Peyer's patch (tissue), 4 donors: ENCODE measurements at regions not wholly inside any gene's neighbourhood (a gene's known extent, or its start where the extent isn't known, plus 50 kb on each side); places are given as distances from the start of the nearest gene placed in this dataset.

Source experiments
- DNase-seq, 3 donors: peaks; one replicate each; pipeline ENCODE4 v3.0.0-alpha.2; 2017 to 2019
- H3K27ac ChIP-seq, 4 donors: fragments of 200-600 bp; sonication (generic); one replicate each; pipeline ENCODE4 v1.5.1; 2016 to 2019
- H3K27me3 ChIP-seq, 2 donors: fragments of 200-600 bp; sonication (generic); one replicate each; pipeline ENCODE4 v1.5.1; 2019
- H3K36me3 ChIP-seq, 3 donors: fragments of 200-600 bp; sonication (generic); one replicate each; pipeline ENCODE4 v1.5.1; 2016 to 2019
- H3K4me1 ChIP-seq, 4 donors: fragments of 200-600 bp; sonication (generic); one replicate each; pipeline ENCODE4 v1.5.1; 2016 to 2019
- H3K4me3 ChIP-seq, 4 donors: fragments of 200-600 bp; sonication (generic); 1 replicate in 3 of 4; 2 replicates in 1 of 4; pipeline ENCODE4 v1.5.1; 2016 to 2019; ENCODE audit warnings: mild to moderate bottlenecking in 1 of 4
- H3K9me3 ChIP-seq, 4 donors: fragments of 200-600 bp; sonication (generic); one replicate each; pipeline ENCODE4 v1.5.1; 2016 to 2019; ENCODE audit warnings: mild to moderate bottlenecking in 1 of 4
- POLR2A ChIP-seq, 2 donors: fragments of 450-650 bp; IDR thresholded peaks; one replicate each; pipeline ENCODE4 v1.5.1; 2017; ENCODE audit warnings: antibody characterized with exemption in 2 of 2, mild to moderate bottlenecking in 2 of 2, moderate library complexity in 2 of 2
- TF ChIP-seq, protein P1 (sequence below), 6 experiments: fragments of 450-650 bp in 4 of 6; fragments of 200-600 bp in 2 of 6; sonication (generic) in 1 of 6; IDR thresholded peaks; one replicate each; pipeline ENCODE4 v1.5.1; 2017 to 2019; ENCODE audit warnings: antibody characterized with exemption in 6 of 6, mild to moderate bottlenecking in 3 of 6, moderate library complexity in 1 of 6

DNA sequence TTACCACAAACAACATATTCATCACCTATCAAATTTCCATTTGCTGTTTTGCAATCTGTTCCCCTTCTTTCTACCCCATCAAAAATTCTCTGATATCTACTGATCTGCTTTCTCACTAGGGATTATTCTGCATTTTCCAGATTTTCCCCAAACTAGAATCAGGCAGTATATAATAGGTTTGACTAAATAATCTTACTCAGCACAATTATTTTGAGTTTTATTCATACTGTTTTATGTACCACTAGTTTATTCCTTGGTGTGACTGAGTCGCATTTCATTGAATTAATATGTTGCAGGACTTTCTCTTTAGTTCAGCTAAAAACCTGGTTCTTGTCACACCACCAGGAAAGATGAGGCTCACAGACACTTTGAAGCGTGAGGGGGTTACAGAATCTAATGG lies 131.4 kb downstream of the CYLC2 start:
- TF ChIP-seq POLR2A (IDR thresholded peaks at IDR 0.05), result no peak
- TF ChIP-seq, protein P1, sequence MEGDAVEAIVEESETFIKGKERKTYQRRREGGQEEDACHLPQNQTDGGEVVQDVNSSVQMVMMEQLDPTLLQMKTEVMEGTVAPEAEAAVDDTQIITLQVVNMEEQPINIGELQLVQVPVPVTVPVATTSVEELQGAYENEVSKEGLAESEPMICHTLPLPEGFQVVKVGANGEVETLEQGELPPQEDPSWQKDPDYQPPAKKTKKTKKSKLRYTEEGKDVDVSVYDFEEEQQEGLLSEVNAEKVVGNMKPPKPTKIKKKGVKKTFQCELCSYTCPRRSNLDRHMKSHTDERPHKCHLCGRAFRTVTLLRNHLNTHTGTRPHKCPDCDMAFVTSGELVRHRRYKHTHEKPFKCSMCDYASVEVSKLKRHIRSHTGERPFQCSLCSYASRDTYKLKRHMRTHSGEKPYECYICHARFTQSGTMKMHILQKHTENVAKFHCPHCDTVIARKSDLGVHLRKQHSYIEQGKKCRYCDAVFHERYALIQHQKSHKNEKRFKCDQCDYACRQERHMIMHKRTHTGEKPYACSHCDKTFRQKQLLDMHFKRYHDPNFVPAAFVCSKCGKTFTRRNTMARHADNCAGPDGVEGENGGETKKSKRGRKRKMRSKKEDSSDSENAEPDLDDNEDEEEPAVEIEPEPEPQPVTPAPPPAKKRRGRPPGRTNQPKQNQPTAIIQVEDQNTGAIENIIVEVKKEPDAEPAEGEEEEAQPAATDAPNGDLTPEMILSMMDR (IDR thresholded peaks at IDR 0.05), result no peak
- H3K27ac ChIP-seq, result no peak overlapping the region
- no peak for DNase-seq
- H3K4me3 ChIP-seq, result no peak overlapping the region
- peaks cover 0 to 6% (median 0%) of the 10 kb centered on the region in 4 donors for H3K9me3 ChIP-seq
- no peaks in the 10 kb centered on the region for H3K36me3 ChIP-seq
- no peaks in the 10 kb centered on the region for H3K4me1 ChIP-seq
- H3K27me3 ChIP-seq, result no peaks in the 10 kb centered on the region

DNA sequence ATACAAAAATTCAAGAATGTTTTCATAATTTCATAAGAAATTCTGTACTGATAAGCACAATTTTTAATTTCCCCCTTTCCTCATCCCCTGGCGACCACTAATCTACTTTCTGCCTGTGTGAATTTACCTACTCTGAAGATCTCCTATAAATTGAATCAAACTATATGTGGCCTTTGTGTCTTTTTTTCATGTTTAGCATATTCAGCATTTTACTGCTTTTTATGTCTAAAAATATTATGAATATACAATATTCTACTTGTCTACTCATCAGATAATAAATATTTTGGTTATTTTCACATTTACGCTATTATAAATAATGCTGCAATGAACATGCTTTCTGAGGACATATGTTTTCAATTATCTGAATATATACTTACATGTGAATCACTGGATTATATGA lies 144.8 kb downstream of the CYLC2 start:
- no peaks in the 10 kb centered on the region for H3K36me3 ChIP-seq
- no peak for TF ChIP-seq POLR2A (IDR thresholded peaks at IDR 0.05)
- no peak for DNase-seq
- H3K9me3 ChIP-seq, result no peaks in the 10 kb centered on the region
- no peaks in the 10 kb centered on the region for H3K4me1 ChIP-seq
- H3K27me3 ChIP-seq, result no peaks in the 10 kb centered on the region
- no peak overlapping the region for H3K4me3 ChIP-seq
- no peak overlapping the region for H3K27ac ChIP-seq

DNA sequence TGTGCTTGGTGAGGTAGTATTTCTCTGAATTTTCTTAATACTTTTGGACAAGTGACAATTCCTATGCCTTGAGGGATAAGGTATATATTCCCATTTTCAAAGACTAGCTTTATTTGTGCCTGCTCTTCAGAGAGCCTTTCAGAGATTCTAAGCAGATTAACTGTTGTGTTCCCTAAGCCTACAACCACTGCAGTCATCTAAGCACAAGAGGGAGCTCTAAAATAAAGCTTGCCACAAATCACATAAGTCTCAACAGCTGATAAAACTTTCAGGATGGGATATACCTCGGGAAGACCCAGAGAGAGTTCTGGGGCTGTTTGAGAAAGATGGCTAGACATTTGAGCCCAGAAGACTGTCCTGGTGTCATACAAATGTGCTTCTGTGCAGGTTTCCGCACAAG lies 157.3 kb downstream of the CYLC2 start:
- TF ChIP-seq POLR2A (IDR thresholded peaks at IDR 0.05), result no peak
- TF ChIP-seq, protein P1 (IDR thresholded peaks at IDR 0.05), result no peak
- Histone ChIP-seq H3K4me3 (no peak overlapping the region), H3K27ac (no peak overlapping the region), H3K27me3 (no peaks in the 10 kb centered on the region), H3K4me1 (no peaks in the 10 kb centered on the region), H3K9me3 (peaks cover 0 to 5% (median 0%) of the 10 kb centered on the region in 4 donors), H3K36me3 (no peaks in the 10 kb centered on the region)
- DNase-seq, result no peak

DNA sequence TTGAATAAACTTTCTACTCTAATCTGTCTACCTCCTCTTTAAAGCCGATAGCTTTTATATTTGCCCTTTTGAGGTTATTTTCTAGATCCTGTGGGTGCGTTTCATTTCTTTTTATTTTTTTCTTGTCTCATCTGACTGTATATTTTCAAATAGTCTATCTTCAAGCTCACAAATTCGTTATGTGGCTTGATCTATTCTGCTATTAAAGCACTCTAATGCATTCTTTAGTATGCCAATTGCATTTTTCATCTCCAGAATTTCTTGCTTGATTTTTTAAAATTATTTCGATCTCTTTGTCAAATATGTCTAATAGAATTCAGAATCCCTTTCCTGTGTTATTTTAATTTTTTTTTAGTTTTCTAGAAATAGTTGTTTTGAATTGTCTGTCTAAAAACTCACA lies 172.4 kb downstream of the CYLC2 start:
- Histone ChIP-seq H3K36me3 (no peaks in the 10 kb centered on the region), H3K27ac (no peak overlapping the region), H3K4me3 (no peak overlapping the region), H3K27me3 (no peaks in the 10 kb centered on the region), H3K9me3 (peaks cover 0 to 6% (median 0%) of the 10 kb centered on the region in 4 donors), H3K4me1 (no peaks in the 10 kb centered on the region)
- TF ChIP-seq, protein P1 (IDR thresholded peaks at IDR 0.05), result no peak
- TF ChIP-seq POLR2A (IDR thresholded peaks at IDR 0.05), result no peak
- no peak for DNase-seq

DNA sequence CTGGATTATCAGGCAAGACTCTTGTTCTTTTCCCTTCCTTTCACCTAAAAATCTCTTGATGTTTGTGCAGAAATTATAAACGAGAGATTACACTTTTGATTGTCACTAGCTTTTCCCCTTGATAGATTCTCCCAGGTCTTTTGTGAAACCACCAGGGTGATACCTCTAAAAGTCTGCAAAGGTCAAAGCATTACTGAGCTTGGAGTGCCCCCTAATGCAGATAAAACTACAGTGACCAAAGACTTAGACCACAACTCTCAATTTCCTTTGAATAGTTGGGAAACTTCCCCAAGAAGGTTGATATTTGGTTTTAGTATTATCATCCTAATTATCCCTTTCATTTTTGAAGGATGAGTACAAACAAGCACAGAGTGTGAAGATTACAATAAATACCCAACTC lies 173.1 kb downstream of the CYLC2 start:
- DNase-seq, result no peak
- Histone ChIP-seq H3K36me3 (no peaks in the 10 kb centered on the region), H3K27me3 (no peaks in the 10 kb centered on the region), H3K9me3 (peaks cover 0 to 6% (median 0%) of the 10 kb centered on the region in 4 donors), H3K27ac (no peak overlapping the region), H3K4me3 (no peak overlapping the region), H3K4me1 (no peaks in the 10 kb centered on the region)
- TF ChIP-seq, protein P1 (IDR thresholded peaks at IDR 0.05), result no peak
- TF ChIP-seq POLR2A (IDR thresholded peaks at IDR 0.05), result no peak

DNA sequence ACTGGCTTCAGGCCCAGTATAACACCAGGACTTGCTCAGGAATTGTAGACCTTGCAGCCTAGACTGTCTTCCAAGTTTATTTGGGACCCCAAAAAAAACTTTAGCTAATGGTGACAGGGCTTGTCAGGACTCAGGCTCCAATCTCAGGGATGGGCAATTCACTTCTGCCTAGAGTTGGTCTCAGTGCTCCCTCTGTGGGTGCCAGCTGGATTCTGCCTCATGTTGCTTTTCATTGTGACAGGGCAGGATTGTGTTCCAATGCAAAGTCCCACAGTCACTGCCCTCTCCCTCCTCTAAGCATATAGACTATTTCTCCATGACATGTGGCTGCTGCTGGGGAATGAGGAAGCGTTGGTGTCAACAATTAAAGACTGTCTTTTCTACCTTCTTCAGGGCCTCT lies 174.7 kb downstream of the CYLC2 start:
- H3K4me1 ChIP-seq, result no peaks in the 10 kb centered on the region
- no peaks in the 10 kb centered on the region for H3K27me3 ChIP-seq
- TF ChIP-seq, protein P1 (IDR thresholded peaks at IDR 0.05), result no peak
- no peak for TF ChIP-seq POLR2A (IDR thresholded peaks at IDR 0.05)
- no peak overlapping the region for H3K27ac ChIP-seq
- DNase-seq, result no peak
- H3K9me3 ChIP-seq, result peaks cover 0 to 6% (median 0%) of the 10 kb centered on the region in 4 donors
- no peak overlapping the region for H3K4me3 ChIP-seq
- no peaks in the 10 kb centered on the region for H3K36me3 ChIP-seq
